ENCODE measurements at regions not wholly inside any gene's neighbourhood (a gene's known extent, or its start where the extent isn't known, plus 50 kb on each side); places are given as distances from the start of the nearest gene placed in this dataset.

DNA sequence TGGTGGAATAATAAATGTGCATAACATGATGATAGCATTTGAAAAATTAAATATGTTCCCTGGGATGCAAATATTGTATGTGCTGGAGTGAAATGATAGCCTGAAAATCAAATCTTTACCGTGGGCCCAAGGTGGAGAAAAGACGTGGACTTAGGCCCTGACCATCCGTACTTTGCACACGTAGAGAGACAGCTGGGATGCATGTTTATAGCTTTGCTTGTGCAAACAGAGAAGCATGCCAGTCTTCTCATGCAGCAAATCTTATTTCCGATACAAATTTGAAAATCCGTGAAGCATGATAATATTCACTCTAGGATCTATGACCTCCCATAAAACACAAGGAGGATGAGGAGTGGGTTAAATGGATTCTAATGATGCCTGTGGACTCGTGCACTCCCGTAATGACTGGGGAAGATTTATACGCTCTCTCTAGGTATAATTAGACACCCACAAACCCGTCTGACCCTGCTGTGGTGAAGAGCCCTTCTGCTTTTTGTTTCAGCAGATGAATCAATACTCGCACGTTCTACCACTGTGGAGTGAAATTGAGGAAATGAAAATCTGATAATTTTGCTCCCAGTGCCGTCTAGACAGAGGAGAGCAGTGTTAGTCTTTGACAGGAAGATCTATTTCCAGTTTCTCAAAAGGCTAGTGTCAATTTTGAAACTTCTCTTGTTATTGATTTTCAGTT is 810.3 kb upstream of the SALL3 start:
- no peak for DNase-seq

DNA sequence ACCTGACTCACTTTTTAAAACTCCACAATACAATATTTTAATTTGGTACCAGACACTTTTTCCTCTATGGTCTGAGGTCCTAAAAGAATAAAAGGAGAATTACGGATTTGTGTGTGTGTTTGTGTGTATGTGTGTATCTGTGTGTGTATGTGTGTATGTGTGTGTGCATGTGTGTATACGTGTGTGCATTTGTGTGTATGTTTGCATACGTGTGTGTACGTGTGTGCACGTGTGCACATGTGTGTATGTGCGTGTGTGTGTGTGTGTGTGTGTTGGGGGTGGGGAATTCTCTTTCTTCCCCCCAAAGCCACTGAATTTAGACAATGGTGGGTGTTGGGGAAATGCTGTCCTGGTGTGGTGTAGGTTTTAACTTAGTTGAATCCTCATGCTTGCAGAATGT is 807.7 kb upstream of the SALL3 start:
- DNase-seq = no peak

- no peak for DNase-seq
Observed at GRCh38 chr18:78174737-78175136, 804.9 kb upstream of the SALL3 start.

GRCh38 chr18:78178812-78179211 is 800.8 kb upstream of the SALL3 start:
- no peak for DNase-seq

DNA sequence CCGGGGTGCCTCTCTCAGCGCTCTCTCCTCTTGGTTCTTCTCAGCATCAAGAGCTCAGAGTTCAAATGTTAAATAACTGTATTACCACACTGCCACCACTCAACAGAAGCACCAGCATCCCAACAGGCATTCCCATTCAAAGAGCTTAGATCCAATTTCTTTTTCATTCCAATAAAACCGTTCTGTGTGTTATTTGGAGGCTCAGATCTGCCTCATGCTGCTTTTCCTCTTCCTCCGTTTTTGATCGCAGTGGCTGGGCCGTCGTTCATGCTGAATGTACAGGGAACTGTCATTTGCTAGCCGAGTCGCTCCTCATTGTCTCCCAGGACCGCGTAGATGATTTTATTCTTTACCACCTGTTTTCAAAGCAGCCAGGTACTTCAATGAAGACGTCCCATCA is 798.9 kb upstream of the SALL3 start:
- DNase-seq = no peak

GRCh38 chr18:78183815-78184214 is 795.8 kb upstream of the SALL3 start:
- no peak for DNase-seq

GRCh38 chr18:78191276-78191675 is 788.3 kb upstream of the SALL3 start:
- no peak for DNase-seq

GRCh38 chr18:78192054-78192453 is 787.6 kb upstream of the SALL3 start:
- no peak for DNase-seq

DNA sequence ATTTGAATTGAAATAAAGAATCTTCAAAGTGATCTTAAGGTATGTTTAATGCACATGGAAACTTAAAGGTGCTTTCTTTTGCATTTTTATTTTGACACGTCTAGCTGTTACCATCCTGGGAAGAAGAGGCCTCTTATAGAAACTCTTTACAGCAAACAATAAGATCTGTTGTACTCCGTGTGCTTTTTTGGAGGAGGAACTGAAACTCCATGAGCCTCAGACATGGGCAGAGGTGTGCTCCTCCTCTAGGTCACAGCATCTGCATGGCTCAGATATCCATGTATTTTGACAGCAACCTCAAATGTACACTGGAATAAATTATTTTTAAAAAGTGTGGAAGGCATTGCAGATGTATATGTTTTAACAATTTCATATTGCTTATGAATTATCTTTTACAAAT is 783.3 kb upstream of the SALL3 start:
- no peak for DNase-seq

- no peak for DNase-seq
Observed at GRCh38 chr18:78199002-78199401, 780.6 kb upstream of the SALL3 start.

DNA sequence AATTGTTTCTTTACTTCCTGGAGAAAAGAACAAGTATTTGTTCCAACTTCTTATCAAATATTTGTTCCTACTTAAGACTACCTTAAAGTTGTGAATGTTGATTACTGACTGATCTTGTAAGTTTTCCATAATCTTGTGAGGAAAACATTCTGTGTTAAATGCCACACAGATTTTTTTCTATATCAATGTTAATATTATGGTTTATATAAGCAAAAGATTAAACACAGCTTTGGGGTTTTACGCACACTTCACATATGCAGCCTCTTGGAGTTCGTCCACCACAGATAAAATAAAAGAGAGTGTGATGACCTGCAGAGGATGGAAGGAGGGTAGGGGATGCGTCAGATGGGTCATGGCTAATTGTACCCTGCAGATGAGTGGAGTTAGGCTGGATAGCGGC is 780.0 kb upstream of the SALL3 start:
- DNase-seq = no peak

DNA sequence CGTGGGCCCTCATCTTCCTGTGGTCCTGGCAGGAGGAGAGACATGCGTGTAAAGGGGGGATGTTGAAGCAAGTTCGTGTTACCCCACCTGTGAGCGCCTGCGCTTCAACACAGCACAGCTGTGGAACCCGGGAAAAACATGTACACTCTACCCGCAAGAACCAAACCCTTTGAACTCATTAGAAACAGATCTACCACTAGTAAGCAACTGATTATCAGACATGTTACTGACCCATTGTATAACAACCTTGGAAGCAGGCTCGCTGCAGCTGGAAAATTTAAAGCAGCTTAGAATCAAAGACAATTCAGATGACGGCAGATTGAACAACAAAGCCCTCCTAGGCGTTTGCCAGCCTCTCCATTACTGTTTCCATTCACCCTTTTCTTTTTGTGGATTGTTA is 771.7 kb upstream of the SALL3 start:
- DNase-seq = no peak

GRCh38 chr18:78208461-78208860 is 771.2 kb upstream of the SALL3 start:
- no peak for DNase-seq

GRCh38 chr18:78213361-78213994 is 766.1 kb upstream of the SALL3 start:
- DNase-seq = no peak

GRCh38 chr18:78221496-78221895 is 758.1 kb upstream of the SALL3 start:
- DNase-seq = no peak

GRCh38 chr18:78228974-78229373 is 750.6 kb upstream of the SALL3 start:
- no peak for DNase-seq

DNA sequence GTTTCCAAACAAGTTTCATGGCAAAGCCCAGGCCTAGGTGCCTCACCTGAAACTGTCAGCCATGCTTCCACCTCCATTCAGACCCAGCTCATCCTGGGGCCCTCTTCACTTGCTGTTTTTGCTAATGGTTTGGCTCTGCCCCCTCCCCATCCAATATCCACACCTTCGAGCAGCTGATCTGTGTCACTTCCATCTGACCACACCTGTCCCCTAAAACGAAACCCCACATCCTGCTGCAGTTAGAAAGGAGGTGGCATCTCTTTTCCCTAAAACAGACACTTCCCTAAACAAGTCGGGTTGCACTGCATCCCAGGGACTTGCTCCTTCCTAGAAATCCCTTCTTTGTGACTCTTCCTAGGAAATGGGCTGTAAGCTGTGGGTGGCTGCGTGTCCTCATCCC is 748.7 kb upstream of the SALL3 start:
- DNase-seq = no peak

GRCh38 chr18:78232196-78232595 is 747.4 kb upstream of the SALL3 start:
- DNase-seq = no peak

- DNase-seq = no peak
Observed at GRCh38 chr18:78237864-78238263, 741.8 kb upstream of the SALL3 start.

DNA sequence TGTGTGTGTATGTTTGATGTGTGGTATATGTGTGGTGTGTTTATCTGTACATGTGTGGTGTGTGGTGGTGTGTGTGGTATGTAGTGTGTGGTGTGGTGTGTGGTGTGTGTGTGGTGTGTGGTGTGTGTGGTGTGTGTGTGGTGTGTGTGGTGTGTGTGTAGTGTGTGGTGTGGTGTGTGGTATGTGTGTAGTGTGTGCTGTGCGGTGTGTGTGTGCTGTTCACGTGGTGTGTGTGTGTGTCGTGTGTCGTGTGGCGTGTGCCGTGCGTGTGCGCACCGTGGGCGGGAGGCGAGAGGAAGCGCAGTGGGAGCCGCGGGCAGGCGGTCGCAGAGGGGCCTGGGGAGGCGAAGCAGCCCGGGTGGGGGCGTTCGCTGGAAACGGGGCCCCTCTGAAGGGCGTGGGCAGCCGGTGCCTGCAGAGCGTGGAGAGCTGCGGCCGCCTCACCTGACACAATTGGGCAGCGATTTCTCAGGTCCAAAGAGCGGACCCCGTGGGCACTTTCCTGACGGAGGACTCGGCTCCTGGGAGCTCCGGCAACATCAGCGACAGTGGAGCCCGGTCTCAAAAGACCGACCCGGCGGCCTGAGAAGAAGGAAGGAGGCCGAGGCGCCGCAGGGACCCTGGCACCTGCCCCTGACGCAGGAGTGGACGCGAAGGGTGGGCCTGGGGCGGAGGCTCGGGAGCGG is 741.1 kb upstream of the SALL3 start:
- DNase-seq = no peak

DNA sequence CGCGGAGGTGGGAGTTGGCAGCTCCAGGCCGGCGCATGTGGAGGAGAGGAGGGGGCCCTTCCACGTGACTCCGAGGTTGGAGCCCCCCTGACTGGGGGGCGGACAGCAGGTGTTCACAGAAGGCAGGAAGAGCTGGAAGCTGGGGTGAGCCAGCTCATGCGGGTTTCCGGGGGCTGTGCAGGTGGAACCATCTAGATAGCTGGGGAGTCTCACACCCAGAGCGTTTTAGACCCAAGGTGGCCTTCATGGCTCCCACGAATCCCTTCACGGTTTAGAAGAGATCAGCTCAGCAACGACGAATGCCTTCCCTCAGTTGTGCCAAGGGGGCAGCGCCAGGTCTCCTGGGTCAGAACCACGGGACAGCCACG is 740.5 kb upstream of the SALL3 start:
- no peak for DNase-seq

DNA sequence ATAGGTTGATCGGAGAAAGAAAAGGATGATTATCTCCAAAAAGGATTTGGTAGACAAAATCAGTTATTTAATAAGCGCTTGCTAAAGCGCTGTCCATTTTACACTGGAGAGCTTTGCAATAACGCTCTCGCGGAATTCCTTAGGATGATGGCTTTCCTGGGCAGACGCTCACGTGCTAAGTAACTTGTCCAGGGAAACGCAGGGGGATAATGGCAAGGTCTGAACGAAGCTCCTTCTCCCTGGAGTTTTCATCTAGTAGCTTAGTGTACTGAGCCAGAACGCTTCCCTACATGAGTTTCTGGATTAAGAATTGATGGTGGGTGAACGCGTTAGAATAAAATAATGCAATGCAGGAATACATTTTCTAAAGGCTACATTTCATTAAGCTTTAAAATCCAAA is 739.5 kb upstream of the SALL3 start:
- no peak for DNase-seq

- no peak for DNase-seq
Observed at GRCh38 chr18:78240627-78241252, 738.9 kb upstream of the SALL3 start.

Data from activated CD8-positive, alpha-beta memory T cell treated with anti-CD3 and anti-CD28 coated beads for 24 hours (primary cell).